ENCODE measurements at regions not wholly inside any gene's neighbourhood (a gene's known extent, or its start where the extent isn't known, plus 50 kb on each side); places are given as distances from the start of the nearest gene placed in this dataset.

DNA sequence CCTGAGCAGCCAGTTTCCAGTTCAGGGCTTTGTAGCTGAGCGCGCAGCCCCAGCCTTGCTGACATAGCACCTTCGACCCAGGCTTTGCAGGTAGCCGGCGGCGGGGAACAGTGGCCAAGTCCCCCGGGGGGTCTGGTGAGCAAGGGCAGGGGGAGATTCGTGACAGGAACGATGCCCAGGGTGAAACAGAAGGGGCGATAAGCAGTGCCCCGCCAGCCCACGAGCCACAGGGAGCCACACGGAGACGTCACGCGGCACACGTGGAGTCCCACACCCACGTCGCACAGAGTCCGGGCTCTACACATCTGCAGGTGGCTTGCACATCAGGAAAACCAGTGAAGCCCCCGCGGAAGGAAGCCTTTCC, 127.2 kb downstream of the SOX1 start:
- DNase-seq (ENCODE audit: low spot score), result no peak

DNA sequence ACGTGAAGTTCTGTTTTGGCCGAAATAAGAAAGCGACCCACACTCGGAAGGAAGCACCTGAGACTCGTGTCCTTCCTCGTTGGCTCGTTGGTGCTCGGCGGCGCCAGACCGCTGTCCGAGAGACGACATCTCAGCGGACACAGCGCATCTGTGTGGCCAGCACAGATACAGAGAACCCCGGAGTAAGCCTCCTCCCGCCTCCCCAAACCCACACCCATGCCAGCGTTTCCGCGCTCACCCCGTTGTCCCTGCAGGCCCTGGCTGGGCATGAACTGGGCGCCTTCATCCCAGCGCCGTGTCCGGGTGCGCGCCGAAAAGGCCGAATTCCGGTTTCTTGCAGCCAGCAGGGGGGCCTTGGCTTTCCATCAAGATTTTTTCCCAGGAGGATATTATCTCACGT, 127.6 kb downstream of the SOX1 start:
- DNase-seq (ENCODE audit: low spot score), result no peak

DNA sequence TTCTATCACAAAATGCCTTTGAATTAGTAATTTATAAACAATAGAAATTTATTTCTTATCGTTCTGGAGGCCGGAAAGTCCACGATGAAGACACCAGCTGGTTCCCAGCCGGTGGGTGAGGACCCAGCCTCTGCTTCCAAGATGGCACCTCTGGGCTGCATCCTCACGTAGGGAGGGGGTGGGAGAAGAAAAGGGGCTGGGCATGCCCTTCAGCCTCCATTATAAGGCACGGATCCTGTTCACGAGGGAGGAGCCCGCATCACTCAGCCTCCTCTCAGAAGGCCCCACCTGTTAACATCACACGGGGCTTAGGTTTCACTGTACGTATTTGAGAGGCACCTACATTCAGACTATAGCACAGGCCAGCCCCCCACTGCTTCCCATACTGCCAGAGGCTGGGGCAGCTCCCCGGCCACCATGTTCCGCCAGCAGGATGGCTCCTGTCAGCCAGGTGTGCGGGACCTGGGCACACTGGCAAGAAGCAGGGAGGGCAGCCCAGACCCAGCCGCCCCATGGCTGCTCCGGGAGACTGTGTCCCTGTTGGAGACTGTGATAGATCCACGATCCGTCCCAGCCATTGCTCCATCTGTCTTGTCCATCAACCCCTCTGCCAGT, 131.6 kb downstream of the SOX1 start:
- no peak for DNase-seq (ENCODE audit: low spot score)

DNA sequence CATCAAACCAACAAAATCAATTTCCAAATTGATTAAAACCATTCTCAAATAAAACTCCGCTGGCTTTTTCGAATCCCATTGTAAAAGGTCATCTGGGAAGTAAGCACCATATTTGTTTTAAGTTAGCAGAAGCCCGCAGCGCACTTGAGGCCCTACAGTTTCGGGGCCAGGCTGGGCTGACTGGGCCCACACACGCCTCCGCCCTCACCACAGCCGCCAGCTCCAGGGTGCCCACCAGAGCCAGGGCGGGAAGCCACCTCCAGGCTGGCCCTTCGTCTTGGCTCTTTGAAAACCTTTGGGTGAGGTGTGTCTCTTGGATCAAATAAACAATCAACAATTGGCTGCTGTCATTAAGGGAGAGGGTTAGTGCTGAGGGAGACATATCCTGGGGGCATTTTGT, 133.3 kb downstream of the SOX1 start:
- no peak for DNase-seq (ENCODE audit: low spot score)

DNA sequence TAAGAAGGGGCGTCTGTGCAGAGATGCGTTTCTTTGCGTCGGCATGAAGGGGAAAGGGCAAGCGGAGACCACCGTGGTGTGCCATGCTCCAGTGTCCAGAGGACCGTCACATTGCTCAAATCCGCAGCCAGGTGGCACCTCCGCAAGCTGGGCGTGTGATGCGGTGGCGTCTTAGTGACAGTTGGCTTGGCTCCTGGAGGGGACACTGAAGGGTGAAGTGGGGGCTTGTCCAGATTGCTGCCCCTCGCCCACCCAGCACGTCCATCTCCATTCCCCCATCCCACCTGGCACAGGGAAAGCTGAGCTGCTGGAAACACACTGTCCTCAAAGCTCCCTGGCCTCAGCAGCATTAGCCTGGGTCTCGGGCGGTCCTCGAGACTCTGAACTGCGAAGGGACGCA, 135.3 kb downstream of the SOX1 start:
- no peak for DNase-seq (ENCODE audit: low spot score)

DNA sequence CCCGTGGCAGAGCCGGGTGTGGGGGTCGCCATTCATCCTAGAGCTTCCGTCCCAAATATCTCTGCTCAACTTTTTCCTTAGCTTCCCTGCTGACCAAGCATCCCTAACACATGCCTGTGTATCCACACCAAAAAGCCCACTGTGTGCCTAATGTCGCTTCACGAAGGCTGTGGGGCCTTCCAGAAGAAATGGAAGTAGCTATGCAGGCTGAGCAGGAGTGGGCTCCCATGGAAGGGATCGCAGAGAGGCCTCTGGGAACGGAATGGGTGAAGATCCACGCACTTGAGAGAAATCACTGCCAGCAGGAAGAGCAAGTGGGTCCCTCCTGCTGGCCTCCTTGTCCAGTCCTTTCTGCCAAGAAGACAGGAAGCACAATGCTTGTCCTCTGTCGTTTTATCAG, 136.0 kb downstream of the SOX1 start:
- no peak for DNase-seq (ENCODE audit: low spot score)

DNA sequence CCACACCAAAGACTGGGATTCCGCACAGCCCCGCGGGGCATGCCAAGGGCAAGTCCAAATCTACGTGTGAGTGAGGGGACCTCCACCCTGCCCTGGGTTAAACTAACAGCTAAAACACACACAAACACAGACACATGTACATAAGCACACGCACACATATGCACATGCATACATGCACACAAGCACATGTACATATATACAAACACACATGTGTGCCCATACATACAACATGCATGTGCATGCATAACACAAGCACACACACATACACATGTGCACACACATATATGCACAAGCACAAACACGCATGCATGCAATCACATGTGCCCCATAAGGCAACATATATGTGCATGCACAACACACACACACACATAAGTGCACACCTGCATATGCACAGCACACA, 136.7 kb downstream of the SOX1 start:
- DNase-seq (ENCODE audit: low spot score), result no peak

DNA sequence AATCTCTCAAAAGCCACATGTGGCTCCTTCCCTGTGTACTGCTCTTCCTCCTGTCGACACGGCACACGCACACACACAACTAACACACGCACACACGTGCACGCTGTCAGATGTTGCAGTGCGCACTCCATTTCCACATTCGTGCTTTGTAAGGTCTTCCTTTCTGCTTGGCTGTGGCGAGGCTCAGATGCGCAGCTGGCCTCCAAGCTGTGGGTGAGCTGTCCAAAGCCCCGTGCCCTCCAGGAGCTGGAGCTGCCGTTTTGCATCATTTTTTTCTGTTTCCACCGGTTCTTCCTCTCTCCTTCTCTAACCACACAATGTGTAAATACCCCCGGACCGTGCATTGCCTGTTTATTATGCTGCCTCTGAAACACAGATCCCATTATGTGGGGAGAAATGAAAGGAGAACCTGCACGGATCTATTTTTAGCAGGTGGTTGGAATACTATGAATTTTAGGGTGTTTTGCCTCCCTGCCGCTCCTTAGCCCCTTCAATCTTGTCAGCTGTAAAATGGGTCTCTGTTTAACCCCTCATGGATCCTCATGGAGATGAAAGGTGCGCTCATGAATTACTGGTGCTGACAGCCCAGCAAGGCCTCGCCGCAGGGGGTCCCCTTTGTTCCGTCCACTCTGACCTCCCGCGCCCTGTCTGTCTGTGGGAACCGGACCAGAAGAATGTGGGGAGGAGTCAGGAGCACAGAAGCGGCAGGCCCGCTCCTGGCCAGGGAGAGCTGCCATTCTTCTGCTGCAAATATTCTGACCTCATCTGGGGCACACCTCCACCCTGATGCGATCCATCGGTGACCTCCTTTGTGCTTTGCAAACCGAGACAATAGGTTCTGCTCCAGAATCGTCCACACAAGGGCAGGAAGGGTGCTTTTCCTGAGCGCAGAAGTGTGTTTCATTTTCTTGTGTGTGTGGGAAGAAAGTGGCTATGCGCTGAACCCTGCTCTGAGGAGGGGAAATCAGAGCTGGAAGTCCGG, 137.7 kb downstream of the SOX1 start:
- no peak for DNase-seq (ENCODE audit: low spot score)

DNA sequence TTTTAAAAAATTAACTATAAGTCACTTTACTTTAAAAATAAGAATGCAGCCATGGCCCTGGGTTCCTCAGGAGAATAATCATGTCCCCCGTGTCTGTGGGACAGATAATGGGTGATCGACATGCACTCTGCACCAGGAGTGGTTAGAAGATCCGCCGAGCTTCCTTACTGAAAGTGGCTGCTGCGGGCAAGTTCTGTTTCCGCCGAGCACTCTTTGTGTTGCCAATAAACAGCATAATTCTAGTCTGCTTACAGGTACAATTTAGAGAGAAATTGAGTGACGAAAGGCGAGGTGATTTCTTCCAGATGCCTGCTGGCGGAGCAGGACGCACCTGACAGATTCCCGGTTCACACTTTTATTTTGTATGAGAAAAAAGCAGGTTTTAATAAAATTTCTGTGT, 139.0 kb downstream of the SOX1 start:
- DNase-seq (ENCODE audit: low spot score), result no peak

DNA sequence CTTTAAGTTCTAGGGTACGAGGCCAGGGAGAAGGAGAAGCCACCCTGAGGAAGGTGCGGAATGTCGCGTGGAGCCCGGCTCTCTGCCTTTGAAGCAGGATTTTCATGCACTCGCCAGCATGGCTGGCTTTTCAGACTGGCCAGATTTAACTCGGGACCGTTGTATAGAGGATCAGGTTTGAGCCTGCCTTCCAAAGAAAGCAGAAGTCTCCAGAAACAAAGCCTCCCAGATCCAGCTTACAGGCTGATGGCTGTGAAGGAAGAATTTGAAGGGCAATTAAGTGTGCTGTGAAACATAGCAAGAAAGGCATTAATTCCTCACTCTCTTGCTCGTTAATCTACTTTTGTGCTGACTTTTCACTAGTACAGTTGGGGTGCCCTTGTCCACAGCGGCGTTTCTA, 140.2 kb downstream of the SOX1 start:
- DNase-seq (ENCODE audit: low spot score), result no peak

DNA sequence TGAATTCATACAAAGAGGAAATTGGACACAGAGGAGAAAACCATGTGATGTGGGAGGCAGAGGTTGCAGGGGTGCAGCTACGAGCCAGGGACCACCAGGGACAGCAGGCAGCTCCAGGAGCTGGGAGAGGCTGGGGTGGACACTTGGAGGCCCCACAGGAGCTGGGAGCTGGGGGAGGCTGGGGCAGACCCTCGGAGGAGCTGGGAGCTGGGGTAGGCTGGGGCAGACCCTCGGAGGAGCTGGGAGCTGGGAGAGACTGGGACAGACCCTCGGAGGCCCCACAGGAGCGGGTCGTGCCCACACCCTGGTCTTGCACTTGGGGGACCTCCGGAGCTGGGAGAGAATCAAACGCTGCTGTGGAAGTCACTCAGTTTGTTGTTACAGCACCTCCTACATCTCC, 141.7 kb downstream of the SOX1 start:
- DNase-seq (ENCODE audit: low spot score), result no peak

DNA sequence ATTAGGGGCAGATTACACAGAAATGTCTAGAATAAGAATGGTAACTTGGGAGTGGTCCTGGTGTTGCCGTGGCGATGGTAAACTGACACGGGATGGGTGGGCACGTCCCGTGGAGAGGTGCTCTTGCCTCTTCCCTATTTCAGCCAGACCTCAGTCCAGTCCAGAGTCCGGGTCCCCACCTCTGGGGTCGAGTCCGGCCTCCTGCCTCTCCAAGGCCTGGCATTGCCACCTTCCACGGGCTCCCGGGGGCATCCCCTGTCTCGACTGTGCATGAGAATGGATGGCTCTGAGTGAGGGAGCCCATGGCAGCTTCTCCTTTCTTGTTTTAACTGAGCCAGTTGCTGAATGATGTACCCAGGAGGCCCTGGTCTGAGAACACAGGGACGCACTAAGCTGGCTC, 142.3 kb downstream of the SOX1 start:
- no peak for DNase-seq (ENCODE audit: low spot score)

DNA sequence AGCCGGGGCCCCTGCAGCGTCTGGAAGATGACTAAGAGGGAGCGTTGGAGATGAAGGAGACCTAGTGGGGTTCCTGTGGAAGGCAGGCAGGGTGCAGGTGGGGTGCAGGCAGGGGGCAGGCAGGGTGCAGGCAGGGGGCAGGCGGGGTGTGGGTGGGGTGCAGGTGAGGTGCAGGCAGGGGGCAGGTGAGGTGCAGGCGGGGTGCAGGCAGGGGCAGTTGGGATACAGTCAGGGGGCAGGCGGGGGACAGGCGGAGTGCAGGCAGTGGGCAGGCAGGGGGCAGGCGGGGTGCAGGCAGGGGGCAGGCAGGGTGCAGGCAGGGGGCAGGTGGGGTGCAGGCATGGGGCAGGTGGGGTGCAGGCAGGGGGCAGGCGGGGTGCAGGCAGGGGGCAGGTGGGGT, 142.8 kb downstream of the SOX1 start:
- DNase-seq (ENCODE audit: low spot score), result no peak

DNA sequence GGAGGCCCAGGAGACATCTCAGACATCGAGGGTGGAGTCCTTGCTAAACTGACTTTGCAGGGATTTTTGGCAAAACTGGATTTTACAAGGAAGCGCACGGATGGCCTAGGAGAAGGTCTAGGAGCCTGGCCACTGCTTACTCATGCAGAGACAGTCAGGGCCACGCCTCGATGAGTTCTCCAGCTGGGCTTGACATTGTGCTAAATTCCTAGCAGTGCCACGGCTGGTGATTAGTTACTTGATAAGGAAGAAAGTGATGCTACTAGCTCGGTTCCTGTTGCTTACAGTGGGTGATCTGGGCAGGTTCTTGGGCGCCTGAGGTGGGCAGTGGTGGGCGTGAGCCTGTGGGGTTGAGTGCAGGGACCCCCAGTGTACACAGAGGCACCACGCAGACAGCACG, 143.4 kb downstream of the SOX1 start:
- no peak for DNase-seq (ENCODE audit: low spot score)

DNA sequence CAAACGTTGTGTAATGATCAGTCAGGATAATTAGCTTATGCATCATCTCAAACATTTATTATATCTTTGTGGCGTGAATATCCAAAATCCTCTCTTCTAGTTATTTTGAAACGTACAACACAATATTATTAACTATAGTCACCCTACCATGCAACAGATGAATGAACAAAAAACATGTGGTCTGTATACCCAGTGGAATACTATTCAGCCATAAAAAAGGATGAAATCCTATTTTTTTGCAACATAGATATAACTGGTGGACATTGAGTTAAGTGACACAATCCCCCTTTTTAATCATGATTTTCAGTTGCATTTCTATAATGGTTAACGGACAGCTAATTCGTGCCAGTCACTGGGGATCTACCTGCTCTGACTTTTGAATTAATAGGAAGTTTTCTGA, 145.6 kb downstream of the SOX1 start:
- no peak for DNase-seq (ENCODE audit: low spot score)

DNA sequence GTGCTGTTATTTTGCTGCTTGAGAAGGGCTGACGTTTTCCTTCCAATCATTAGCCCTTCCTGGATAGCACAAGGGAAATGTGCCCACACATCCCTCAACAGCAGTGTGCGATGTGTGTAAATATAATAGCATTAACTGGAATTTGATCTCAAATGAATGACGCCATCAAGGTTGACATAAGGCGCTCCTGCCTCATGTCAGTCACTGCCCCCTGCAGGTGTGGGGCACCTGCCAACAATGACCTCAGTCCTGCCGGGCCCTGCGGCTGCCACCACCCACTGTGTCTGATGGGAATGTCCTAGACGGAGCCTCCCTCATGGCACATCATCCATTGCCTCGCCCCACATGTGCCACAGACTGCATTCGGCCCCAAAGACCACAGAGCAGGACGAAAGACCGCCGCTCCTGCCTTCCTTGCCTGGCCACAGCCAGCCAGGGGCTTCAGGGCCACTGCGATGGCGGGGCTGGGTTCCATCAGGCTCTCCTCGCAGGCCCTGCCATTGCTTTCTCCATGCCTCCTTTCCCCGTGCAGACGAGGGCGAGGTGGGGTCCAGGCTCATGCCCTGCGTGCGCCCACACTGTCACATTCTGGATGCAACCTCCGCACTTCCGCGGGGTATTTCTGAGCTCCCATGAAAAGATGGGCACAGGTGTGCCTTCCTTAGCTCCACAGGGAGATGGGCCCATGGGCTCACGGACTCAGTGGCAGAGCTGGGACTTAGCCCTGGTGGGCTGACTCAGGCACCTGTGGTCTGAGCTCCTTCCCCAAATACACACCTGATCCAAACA, 146.7 kb downstream of the SOX1 start:
- DNase-seq (ENCODE audit: low spot score), result no peak

DNA sequence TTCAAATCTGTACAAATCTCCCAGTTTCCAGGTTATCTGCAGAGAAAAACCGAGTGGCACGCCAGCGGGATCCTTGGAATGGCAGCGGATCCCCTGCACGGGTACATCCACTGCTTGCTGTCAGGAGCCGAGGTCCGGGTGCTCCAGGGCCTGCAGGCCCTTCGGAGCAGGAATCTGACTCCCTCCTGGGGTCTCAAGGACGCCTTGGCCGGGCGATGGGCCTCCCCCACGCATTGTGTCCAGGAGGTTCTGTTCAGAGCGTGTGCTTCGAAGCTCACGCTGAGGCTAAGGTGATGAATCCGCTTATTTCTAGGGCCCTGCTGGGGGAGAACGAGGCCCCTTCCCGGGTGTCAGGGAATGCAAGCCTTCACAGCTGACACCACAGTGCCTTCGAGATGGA, 148.9 kb downstream of the SOX1 start:
- DNase-seq (ENCODE audit: low spot score), result no peak

DNA sequence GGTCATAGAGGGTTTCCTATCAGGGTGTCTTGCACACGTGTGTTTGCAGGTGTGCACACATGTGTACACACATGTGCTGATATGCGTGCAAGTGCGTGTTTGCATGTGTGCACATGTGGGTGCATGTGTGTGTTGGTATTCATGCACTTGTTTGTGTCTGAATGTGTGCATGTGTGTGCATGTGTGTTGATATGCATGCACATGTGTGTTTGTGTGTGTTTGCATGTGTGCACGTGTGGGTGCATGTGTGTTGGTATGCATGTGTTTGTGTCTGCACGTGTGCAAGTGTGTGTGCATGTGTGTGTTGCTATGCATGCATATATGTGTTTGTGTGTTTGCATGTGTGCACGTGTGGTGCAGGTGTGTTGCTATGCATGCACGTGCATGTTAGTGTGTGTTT, 150.5 kb downstream of the SOX1 start:
- DNase-seq (ENCODE audit: low spot score), result no peak

DNA sequence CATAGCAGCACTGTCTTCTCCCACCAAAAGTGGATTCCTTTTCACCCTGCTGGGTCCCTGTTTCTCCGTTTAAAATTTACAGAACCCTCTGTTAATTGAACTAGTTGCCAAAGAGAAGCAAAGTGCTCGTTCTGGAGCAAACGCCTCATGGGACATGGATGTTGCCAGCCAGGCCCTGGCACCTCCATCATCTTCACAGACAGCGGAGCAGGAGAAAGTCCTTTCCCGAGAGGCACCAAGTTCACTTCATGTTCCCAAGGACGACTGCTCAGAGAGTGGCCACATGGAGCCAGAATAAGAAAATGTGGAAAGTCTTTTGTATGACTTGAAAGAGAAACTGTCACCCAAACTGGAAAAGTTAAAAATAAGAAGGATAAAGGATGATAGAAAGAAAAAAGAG, 151.5 kb downstream of the SOX1 start:
- DNase-seq (ENCODE audit: low spot score), result no peak

DNA sequence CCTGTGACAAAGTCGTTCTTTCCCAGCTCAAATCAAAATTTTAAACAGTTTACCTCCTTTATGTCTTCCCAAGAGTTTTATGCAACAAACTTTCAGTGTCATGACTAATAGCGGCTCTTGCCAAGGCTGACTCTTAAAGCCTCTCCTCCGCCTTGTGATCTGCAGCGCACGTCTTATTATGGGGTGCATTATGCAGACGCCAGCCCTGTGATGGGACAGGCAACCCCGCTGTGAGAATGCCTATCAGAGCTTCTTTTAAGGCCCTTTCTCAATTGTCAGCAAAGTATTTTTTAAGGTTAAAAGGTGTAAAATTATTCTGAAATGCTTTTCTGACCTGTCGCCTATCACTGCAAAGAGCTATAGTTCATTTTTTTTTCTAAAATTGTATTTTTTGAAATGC, 152.8 kb downstream of the SOX1 start:
- no peak for DNase-seq (ENCODE audit: low spot score)

DNA sequence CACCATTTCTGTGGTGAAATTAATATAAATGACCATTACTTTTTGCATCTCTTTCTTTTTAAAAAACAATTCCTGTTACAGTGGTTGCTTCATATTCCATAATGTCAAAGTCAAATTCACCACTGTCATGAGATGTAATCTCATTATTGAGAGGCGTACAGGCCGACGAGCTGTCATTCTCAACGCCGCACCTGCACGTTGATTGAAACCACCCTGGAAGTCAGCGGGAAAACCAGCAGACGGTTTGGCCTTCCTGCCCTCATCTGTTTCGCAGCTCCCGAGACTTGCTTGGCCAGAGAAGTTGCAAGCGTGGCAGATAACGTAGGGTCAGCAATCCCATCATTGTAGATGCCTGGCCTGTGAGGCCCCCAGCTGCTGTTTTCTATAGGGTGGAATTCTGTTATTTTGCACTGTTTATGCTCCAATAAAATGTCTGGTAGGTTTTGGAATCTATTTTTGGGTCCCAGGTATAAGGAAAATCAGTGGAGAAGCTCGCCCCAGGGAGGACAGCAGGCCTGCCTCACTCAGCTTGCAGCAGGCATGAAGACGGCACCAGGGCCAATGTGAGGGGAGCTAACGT, 153.4 kb downstream of the SOX1 start:
- no peak for DNase-seq (ENCODE audit: low spot score)

DNA sequence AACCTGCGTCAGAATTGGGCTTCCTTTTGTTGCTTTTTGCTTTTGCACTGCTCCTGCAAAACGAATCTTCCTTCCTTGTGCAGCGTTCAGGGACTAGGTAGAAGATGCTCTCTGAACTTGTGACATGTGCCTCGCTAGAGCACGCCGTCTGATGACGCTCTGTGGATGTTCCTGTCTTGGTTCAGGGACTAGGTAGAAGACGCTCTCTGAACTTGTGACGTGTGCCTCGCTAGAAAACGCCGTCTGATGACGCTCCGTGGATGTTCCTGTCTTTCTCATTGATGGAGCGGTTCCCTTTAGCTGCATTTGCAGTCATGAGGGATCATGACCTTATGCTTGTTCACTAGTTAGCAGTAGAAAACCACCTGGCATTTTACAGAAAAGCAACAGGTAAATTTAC, 154.0 kb downstream of the SOX1 start:
- no peak for DNase-seq (ENCODE audit: low spot score)

DNA sequence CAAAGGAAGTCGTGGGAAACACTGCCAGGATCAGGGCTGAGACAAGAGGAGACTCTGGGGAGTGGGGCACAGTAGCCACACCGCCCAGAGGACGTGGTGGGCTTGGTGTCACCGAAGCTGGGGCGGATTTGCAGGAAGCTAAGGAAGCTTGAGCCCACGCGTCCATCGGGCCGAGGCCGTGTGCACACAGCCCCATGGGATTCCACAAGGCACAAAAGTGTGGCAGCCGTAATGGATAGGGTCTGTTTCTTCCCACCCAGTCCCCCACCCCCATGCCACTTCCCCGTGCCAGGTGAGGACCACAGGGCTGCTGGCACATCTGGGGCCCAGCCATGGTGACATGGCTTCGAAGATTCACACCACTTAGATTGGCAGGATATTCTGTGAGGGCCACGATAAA, 153.2 kb upstream of the SPACA7 start:
- no peak for DNase-seq (ENCODE audit: low spot score)

Measured in putamen (tissue), 1 donor.